ENCODE measurements at regions not wholly inside any gene's neighbourhood (a gene's known extent, or its start where the extent isn't known, plus 50 kb on each side); places are given as distances from the start of the nearest gene placed in this dataset.

DNA sequence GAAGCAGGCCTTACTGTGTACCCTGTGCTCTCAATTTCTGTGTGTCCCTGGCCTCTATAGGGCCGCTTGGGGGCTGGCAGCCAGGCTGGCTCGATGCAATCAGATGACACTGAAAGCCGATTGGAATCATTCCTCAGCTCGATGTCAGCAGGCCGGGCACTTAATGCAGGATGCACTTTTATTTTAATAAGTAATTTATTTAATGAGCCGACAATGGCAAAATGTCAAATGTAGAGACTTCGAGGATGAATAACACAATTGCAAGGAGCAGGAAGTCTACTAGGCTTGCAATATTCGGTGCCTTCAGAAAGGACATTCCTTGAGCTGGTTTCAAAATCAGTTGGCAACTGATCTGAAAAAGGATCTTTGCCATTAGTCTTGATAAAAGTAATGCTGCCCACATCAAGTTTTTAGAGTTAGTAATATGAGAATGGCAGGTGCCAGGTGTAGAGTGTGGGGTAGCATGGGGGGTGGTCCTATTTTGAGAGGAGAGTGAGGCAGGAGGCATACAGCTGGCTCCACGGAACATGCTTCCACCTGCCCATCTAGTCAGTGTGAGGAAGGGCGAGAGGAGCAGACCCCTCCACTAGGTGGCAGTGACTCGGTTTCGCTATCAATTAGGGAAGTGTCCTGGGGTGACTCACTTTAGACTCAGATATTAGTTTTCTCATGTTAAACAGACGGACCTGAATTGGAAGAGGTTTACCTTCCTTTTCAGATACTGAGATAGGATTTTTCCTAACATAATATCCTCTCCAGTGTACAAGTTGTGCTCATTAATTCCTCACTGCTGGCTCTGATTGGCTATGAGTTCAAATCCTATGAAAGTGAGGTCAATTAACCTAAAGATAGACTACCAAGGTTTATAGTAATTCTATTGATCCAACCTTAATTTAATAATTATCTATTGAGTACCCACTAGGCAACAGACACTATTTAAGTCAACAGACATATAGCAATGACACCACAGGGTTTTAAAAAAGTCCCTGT, 80.9 kb downstream of the NABP1 start:
- peak overlapping the region in 2 of 5 donors; percentile 11 for H3K4me3 Mint-ChIP-seq

GRCh38 chr2:191759680-191760079, 81.7 kb downstream of the NABP1 start:
- Mint-ChIP-seq H3K27me3 (ENCODE audit: low read depth in 3 of 3) (peaks cover 2 to 3% (median 2%) of the 10 kb centered on the region in 3 donors), H3K4me1 (peaks cover 4 to 7% of the 10 kb centered on the region in 2 donors), H3K27ac (no peak overlapping the region), H3K36me3 (no peaks in the 10 kb centered on the region), H3K9me3 (peaks cover 0 to 2% (median 0%) of the 10 kb centered on the region in 6 donors), H3K4me3 (no peak overlapping the region)
- DNase-seq, result no peak

More for the DNA sequence above, 80.9 kb downstream of the NABP1 start:
- H3K27me3 Mint-ChIP-seq (ENCODE audit: low read depth in 3 of 3), result peaks cover 2 to 3% (median 2%) of the 10 kb centered on the region in 3 donors
- H3K4me1 Mint-ChIP-seq, result peaks cover 4 to 7% of the 10 kb centered on the region in 2 donors
- H3K9me3 Mint-ChIP-seq, result peaks cover 0 to 2% (median 0%) of the 10 kb centered on the region in 6 donors
- peak; percentile 18 to 47 (median 40) for DNase-seq
- no peak overlapping the region for H3K27ac Mint-ChIP-seq
- no peaks in the 10 kb centered on the region for H3K36me3 Mint-ChIP-seq

- DNase-seq, result no peak
- Mint-ChIP-seq H3K27me3 (ENCODE audit: low read depth in 3 of 3) (peaks cover 2 to 3% (median 2%) of the 10 kb centered on the region in 3 donors), H3K4me1 (peaks cover 4 to 7% of the 10 kb centered on the region in 2 donors), H3K27ac (no peak overlapping the region), H3K36me3 (no peaks in the 10 kb centered on the region), H3K9me3 (peaks cover 0 to 2% (median 0%) of the 10 kb centered on the region in 6 donors), H3K4me3 (no peak overlapping the region)
Observed at GRCh38 chr2:191760655-191761262, 82.8 kb downstream of the NABP1 start.

DNA sequence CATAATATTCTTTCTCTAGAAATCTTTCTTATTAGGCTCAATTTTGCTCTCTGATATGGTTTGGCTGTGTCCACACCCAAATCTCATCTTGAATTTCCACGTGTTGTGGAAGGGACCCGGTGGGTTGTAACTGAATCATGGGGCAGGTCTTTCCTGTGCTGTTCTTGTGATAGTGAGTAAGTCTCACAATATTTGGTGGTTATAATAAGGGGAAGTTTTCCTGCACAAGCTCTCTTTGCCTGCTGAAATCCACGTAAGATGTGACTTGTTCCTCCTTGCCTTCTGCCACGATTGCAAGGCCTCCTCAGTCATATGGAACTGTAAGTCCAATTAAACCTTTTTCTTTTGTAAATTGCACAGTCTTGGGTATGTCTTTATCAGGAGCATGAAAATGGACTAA, 73.8 kb downstream of the CAVIN2 start:
- H3K36me3 Mint-ChIP-seq, result peaks cover 0 to 5% (median 4%) of the 10 kb centered on the region in 3 donors
- H3K4me1 Mint-ChIP-seq, result no peaks in the 10 kb centered on the region
- H3K27me3 Mint-ChIP-seq (ENCODE audit: low read depth in 3 of 3), result peaks cover 0 to 2% (median 0%) of the 10 kb centered on the region in 3 donors
- H3K4me3 Mint-ChIP-seq, result no peak overlapping the region
- DNase-seq, result no peak
- peaks cover 3 to 9% (median 6%) of the 10 kb centered on the region in 6 donors for H3K9me3 Mint-ChIP-seq
- H3K27ac Mint-ChIP-seq, result no peak overlapping the region

GRCh38 chr2:191777351-191777750, 69.5 kb downstream of the CAVIN2 start:
- no peaks in the 10 kb centered on the region for H3K4me1 Mint-ChIP-seq
- no peak for DNase-seq
- no peak overlapping the region for H3K4me3 Mint-ChIP-seq
- H3K9me3 Mint-ChIP-seq, result peaks cover 3 to 9% (median 6%) of the 10 kb centered on the region in 6 donors
- H3K27me3 Mint-ChIP-seq (ENCODE audit: low read depth in 3 of 3), result peaks cover 0 to 6% (median 0%) of the 10 kb centered on the region in 3 donors
- H3K27ac Mint-ChIP-seq, result no peak overlapping the region
- peaks cover 0 to 5% (median 4%) of the 10 kb centered on the region in 3 donors for H3K36me3 Mint-ChIP-seq

DNA sequence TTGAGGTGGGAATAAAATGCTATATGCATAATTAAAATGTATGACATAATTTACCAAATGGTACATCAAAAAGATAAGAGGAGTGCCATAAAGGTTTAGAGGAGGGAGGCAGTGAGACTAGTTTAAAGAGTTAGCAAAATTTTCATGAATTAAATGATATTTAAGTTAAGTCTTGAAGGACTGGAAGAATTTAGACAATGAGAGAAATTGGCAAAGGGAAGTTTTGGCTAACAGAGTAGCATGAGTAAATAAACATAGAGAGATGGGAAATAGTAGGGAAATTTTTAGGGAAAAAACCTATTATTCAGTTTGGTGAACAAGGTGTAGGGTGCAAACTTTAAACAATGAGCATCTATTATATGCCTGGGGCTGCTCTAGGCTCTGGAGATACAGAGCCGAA, 68.8 kb downstream of the CAVIN2 start:
- Mint-ChIP-seq H3K9me3 (peaks cover 3 to 8% (median 6%) of the 10 kb centered on the region in 6 donors), H3K36me3 (peaks cover 0 to 5% (median 4%) of the 10 kb centered on the region in 3 donors), H3K4me3 (no peak overlapping the region)

GRCh38 chr2:191782351-191782750, 64.5 kb downstream of the CAVIN2 start:
- H3K9me3 Mint-ChIP-seq, result peaks cover 0 to 3% (median 0%) of the 10 kb centered on the region in 6 donors
- H3K4me1 Mint-ChIP-seq, result no peaks in the 10 kb centered on the region
- no peak overlapping the region for H3K4me3 Mint-ChIP-seq
- H3K27ac Mint-ChIP-seq, result no peak overlapping the region
- H3K36me3 Mint-ChIP-seq, result no peaks in the 10 kb centered on the region
- DNase-seq, result no peak
- H3K27me3 Mint-ChIP-seq (ENCODE audit: low read depth in 3 of 3), result peaks cover 0 to 15% (median 1%) of the 10 kb centered on the region in 3 donors

More for the DNA sequence above, 68.8 kb downstream of the CAVIN2 start:
- peaks cover 0 to 6% (median 1%) of the 10 kb centered on the region in 3 donors for H3K27me3 Mint-ChIP-seq (ENCODE audit: low read depth in 3 of 3)
- H3K27ac Mint-ChIP-seq, result no peak overlapping the region
- H3K4me1 Mint-ChIP-seq, result no peaks in the 10 kb centered on the region
- no peak for DNase-seq

DNA sequence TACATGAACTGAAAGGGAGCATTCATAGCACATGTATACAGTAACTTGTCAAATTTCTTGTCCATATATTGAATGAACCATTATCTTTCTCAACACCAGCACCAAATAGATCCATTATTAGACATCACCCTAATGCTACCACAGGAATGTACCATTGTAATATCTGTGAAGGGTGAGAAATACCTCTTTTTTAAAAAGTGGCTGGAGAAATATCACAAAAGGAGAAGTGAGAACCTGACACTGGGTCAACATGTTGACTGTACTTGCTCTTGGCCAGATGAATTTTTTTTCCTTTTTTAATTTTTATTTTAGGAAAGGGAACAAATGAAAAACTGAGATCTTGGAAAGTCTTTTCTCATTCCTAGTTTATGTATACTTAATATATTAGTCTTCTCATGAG, 63.5 kb downstream of the CAVIN2 start:
- Mint-ChIP-seq H3K27me3 (ENCODE audit: low read depth in 3 of 3) (peaks cover 0 to 17% (median 4%) of the 10 kb centered on the region in 3 donors), H3K36me3 (no peaks in the 10 kb centered on the region), H3K27ac (no peak overlapping the region)

More for the DNA sequence above, 63.5 kb downstream of the CAVIN2 start:
- DNase-seq, result no peak
- Mint-ChIP-seq H3K4me3 (no peak overlapping the region), H3K4me1 (no peaks in the 10 kb centered on the region), H3K9me3 (peaks cover 0 to 3% (median 0%) of the 10 kb centered on the region in 6 donors)
